H1 (cell line): ENCODE measurements at regions not wholly inside any gene's neighbourhood (a gene's known extent, or its start where the extent isn't known, plus 50 kb on each side); places are given as distances from the start of the nearest gene placed in this dataset.

Source experiments
- CTCF ChIA-PET: fragments of 300-600 bp; sonication (Branson Sonifier 250); formaldehyde crosslinking; loops from one replicate; lab custom pipeline; 2021; ENCODE audit not compliant: partially characterized antibody; lab: Charles Lee
- POLR2A ChIA-PET: fragments of 300-600 bp; sonication (Branson Sonifier 250); formaldehyde crosslinking; loops from one replicate; lab custom pipeline; 2021; ENCODE audit warnings: inconsistent platforms; ENCODE audit not compliant: partially characterized antibody; lab: Charles Lee
- DNase-seq, 2 experiments: peaks; one replicate each; pipeline versions ENCODE4 v3.0.0 to v3.0.0-alpha.2; 2010 to 2022; ENCODE audit warnings: low spot score in 2 of 2, low read depth in 1 of 2, mixed read lengths in 1 of 2
- FAIRE-seq: peaks from 2 replicates; lab custom pipeline; 2011; peaks lifted over from hg19 to GRCh38; lab: Jason Lieb, UNC
- H2AFZ ChIP-seq: 2 replicates; pipeline ENCODE4 v1.8.1; 2012; ENCODE audit warnings: low read length, inconsistent platforms
- H2AK5ac ChIP-seq: 2 replicates; pipeline ENCODE4 v1.6.1; 2013; ENCODE audit warnings: low read depth, low read length
- H2BK120ac ChIP-seq: replicated peaks from 2 replicates; pipeline ENCODE3; 2013; ENCODE audit warnings: low read depth, low read length, inconsistent platforms
- H2BK12ac ChIP-seq: 2 replicates; pipeline ENCODE4 v1.6.1; 2013; ENCODE audit warnings: low read depth, low read length
- H2BK15ac ChIP-seq: 2 replicates; pipeline ENCODE4 v1.6.1; 2013; ENCODE audit warnings: low read length
- H2BK20ac ChIP-seq: 2 replicates; pipeline ENCODE4 v1.6.1; 2013; ENCODE audit warnings: low read length
- H2BK5ac ChIP-seq: 2 replicates; pipeline ENCODE4 v1.6.1; 2013; ENCODE audit warnings: low read depth, low read length
- H3K14ac ChIP-seq: 2 replicates; pipeline ENCODE4 v1.6.1; 2013; ENCODE audit warnings: inconsistent platforms; ENCODE audit not compliant: insufficient read length
- H3K18ac ChIP-seq: 2 replicates; pipeline ENCODE4 v1.6.1; 2013; ENCODE audit warnings: low read length; ENCODE audit errors: extremely low read depth
- H3K23ac ChIP-seq: 2 replicates; pipeline ENCODE4 v1.6.1; 2013; ENCODE audit warnings: inconsistent platforms; ENCODE audit not compliant: insufficient read length
- H3K23me2 ChIP-seq: 2 replicates; pipeline ENCODE4 v1.6.1; 2013; ENCODE audit warnings: low read depth, low read length
- H3K27ac ChIP-seq: 2 replicates; pipeline ENCODE4 v1.6.1; 2011; ENCODE audit warnings: low read depth, low read length, inconsistent platforms
- H3K27me3 ChIP-seq, 4 experiments: replicated peaks in 1 of 4; 1 replicate in 1 of 4; 2 replicates in 3 of 4; pipeline versions ENCODE4 v1.6.1 to v1.8.1; 2011 to 2013; ENCODE audit warnings: low read length in 3 of 4, mild to moderate bottlenecking in 3 of 4, inconsistent platforms in 2 of 4, mixed read lengths in 2 of 4, moderate library complexity in 1 of 4; ENCODE audit not compliant: control insufficient read depth in 3 of 4, insufficient read depth in 3 of 4; ENCODE audit errors: extremely low read depth in 1 of 4
- H3K36me3 ChIP-seq, 4 experiments: 2 replicates each; pipeline versions ENCODE4 v1.6.1 to v1.8.1; 2011 to 2013; ENCODE audit warnings: mild to moderate bottlenecking in 4 of 4, low read length in 3 of 4, moderate library complexity in 2 of 4, control low read depth in 1 of 4, inconsistent platforms in 1 of 4; ENCODE audit not compliant: insufficient read depth in 4 of 4, control insufficient read depth in 2 of 4
- H3K4ac ChIP-seq: replicated peaks from 2 replicates; pipeline ENCODE3; 2013; ENCODE audit warnings: low read length, low read depth, mixed read lengths, inconsistent platforms; ENCODE audit not compliant: insufficient read length
- H3K4me1 ChIP-seq, 4 experiments: replicated peaks in 1 of 4; 1 replicate in 1 of 4; 2 replicates in 3 of 4; pipeline versions ENCODE4 v1.6.1 to v1.8.1; 2011 to 2013; ENCODE audit warnings: low read length in 3 of 4, inconsistent platforms in 2 of 4, mixed read lengths in 1 of 4; ENCODE audit not compliant: insufficient read depth in 4 of 4, control insufficient read depth in 3 of 4
- H3K4me2 ChIP-seq, 2 experiments: 2 replicates each; pipeline versions ENCODE4 v1.6.1 to v1.8.1; 2011 to 2013; ENCODE audit warnings: low read depth in 2 of 2, low read length in 2 of 2, control low read depth in 1 of 2, inconsistent platforms in 1 of 2, mild to moderate bottlenecking in 1 of 2; ENCODE audit not compliant: insufficient read depth in 1 of 2
- H3K4me3 ChIP-seq, 4 experiments: fragments of 200-600, 300-600 bp in 1 of 4; sonication (generic), shearing (Covaris generic), sonication (Bioruptor Twin) in 1 of 4; 2 replicates each; pipeline versions ENCODE4 v1.5.1 to v1.8.1; 2011 to 2016; ENCODE audit warnings: low read length in 4 of 4, low read depth in 3 of 4, control low read depth in 2 of 4, inconsistent platforms in 2 of 4, mild to moderate bottlenecking in 2 of 4, mixed read lengths in 1 of 4, moderate library complexity in 1 of 4; ENCODE audit not compliant: insufficient read depth in 2 of 4; ENCODE audit errors: extremely low read depth in 1 of 4
- H3K56ac ChIP-seq: replicated peaks from 2 replicates; pipeline ENCODE3; 2013; ENCODE audit warnings: low read depth, mild to moderate bottlenecking, mixed read lengths, low read length, inconsistent platforms; ENCODE audit not compliant: insufficient read length
- H3K79me1 ChIP-seq: 2 replicates; pipeline ENCODE4 v1.6.1; 2013; ENCODE audit warnings: low read depth, low read length, control low read depth
- H3K79me2 ChIP-seq, 2 experiments: 2 replicates each; pipeline versions ENCODE4 v1.6.1 to v1.8.1; 2012 to 2013; ENCODE audit warnings: low read length in 2 of 2, mild to moderate bottlenecking in 2 of 2, inconsistent platforms in 1 of 2; ENCODE audit not compliant: insufficient read depth in 2 of 2, control insufficient read depth in 1 of 2
- H3K9ac ChIP-seq, 4 experiments: replicated peaks in 1 of 4; 1 replicate in 1 of 4; 2 replicates in 3 of 4; pipeline versions ENCODE4 v1.6.1 to v1.8.1; 2011 to 2013; ENCODE audit warnings: low read depth in 3 of 4, low read length in 3 of 4, control low read depth in 2 of 4, mild to moderate bottlenecking in 2 of 4, moderate library complexity in 2 of 4, inconsistent platforms in 1 of 4; ENCODE audit errors: extremely low read depth in 1 of 4
- H3K9me3 ChIP-seq, 2 experiments: 2 replicates each; pipeline versions ENCODE4 v1.6.1 to v1.8.1; 2012 to 2013; ENCODE audit warnings: mild to moderate bottlenecking in 2 of 2, moderate library complexity in 2 of 2, control low read depth in 1 of 2, inconsistent platforms in 1 of 2, low read depth in 1 of 2, low read length in 1 of 2, mixed read lengths in 1 of 2; ENCODE audit not compliant: insufficient read depth in 2 of 2
- H4K20me1 ChIP-seq, 2 experiments: replicated peaks in 1 of 2; 2 replicates each; pipeline versions ENCODE3 to v1.8.1; 2011 to 2013; ENCODE audit warnings: inconsistent platforms in 2 of 2, low read length in 2 of 2, mild to moderate bottlenecking in 1 of 2; ENCODE audit not compliant: insufficient read depth in 2 of 2, control insufficient read depth in 1 of 2
- H4K5ac ChIP-seq: 2 replicates; pipeline ENCODE4 v1.6.1; 2013; ENCODE audit warnings: low read length, low read depth, mixed read lengths, inconsistent platforms; ENCODE audit not compliant: insufficient read length
- H4K8ac ChIP-seq: 2 replicates; pipeline ENCODE4 v1.8.0; 2013; ENCODE audit warnings: mild to moderate bottlenecking, moderate library complexity, low read length, inconsistent platforms; ENCODE audit not compliant: insufficient read depth; ENCODE audit errors: extremely low read depth
- H4K91ac ChIP-seq: replicated peaks from 2 replicates; pipeline ENCODE3; 2013; ENCODE audit warnings: low read length, mixed read lengths, inconsistent platforms; ENCODE audit not compliant: insufficient read length
- BRCA1 ChIP-seq: IDR thresholded peaks from 2 replicates; pipeline ENCODE4 v1.6.1; 2012; ENCODE audit warnings: low read depth, low read length, improper control_type of control experiment
- CBX5 ChIP-seq: fragments of 300-800, 300-1000 bp; sonication (generic); IDR thresholded peaks from 2 replicates; pipeline ENCODE4 v1.7.1; 2016; ENCODE audit warnings: antibody characterized with exemption, low read length, low read depth
- CEBPB ChIP-seq: IDR thresholded peaks from 2 replicates; pipeline ENCODE4 v1.6.1; 2012; ENCODE audit warnings: low read depth, low read length
- CTBP2 ChIP-seq: IDR thresholded peaks from 2 replicates; pipeline ENCODE4 v1.7.0; 2011; ENCODE audit warnings: borderline replicate concordance, mild to moderate bottlenecking, moderate library complexity, mixed read lengths, low read length; ENCODE audit not compliant: insufficient read depth, insufficient read length
- EGR1 ChIP-seq: IDR thresholded peaks from 2 replicates; pipeline ENCODE4 v1.6.1; 2011; ENCODE audit warnings: low read depth, low read length, borderline replicate concordance
- KDM4A ChIP-seq: IDR thresholded peaks from one replicate; pipeline ENCODE4 v1.7.1; 2012; ENCODE audit warnings: low read depth, mild to moderate bottlenecking, moderate library complexity, low read length, inconsistent platforms; ENCODE audit not compliant: severe bottlenecking
- MAFK ChIP-seq: IDR thresholded peaks from 2 replicates; pipeline ENCODE4 v1.6.1; 2012; ENCODE audit warnings: low read depth, mild to moderate bottlenecking, improper control_type of control experiment, low read length
- PHF8 ChIP-seq: fragments of 200-600 bp; sonication (generic); conservative IDR thresholded peaks from 2 replicates; pipeline ENCODE4 v1.7.1; 2012; ENCODE audit warnings: low read depth, mild to moderate bottlenecking, inconsistent platforms, low read length, moderate library complexity
- POLR2AphosphoS5 ChIP-seq: IDR thresholded peaks from 2 replicates; pipeline ENCODE4 v1.6.1; 2011; ENCODE audit warnings: low read depth, low read length
- POU5F1 ChIP-seq: IDR thresholded peaks from 2 replicates; pipeline ENCODE4 v1.6.1; 2011; ENCODE audit warnings: low read depth, mild to moderate bottlenecking, low read length, moderate library complexity
- SUZ12 ChIP-seq: fragments of 200-600 bp; sonication (generic); IDR thresholded peaks from 2 replicates; pipeline ENCODE4 v1.6.1; 2012; ENCODE audit warnings: mild to moderate bottlenecking, inconsistent platforms, low read length, moderate library complexity, mixed read lengths
- TAF7 ChIP-seq: optimal IDR thresholded peaks from 2 replicates; pipeline ENCODE3; 2011; ENCODE audit warnings: low read depth, mild to moderate bottlenecking, inconsistent platforms, low read length, moderate library complexity, borderline replicate concordance
- ZNF274 ChIP-seq: IDR thresholded peaks from 2 replicates; pipeline ENCODE4 v1.7.0; 2012; ENCODE audit warnings: low read length, borderline replicate concordance; ENCODE audit errors: extremely low read depth
- WGBS, 2 experiments: shearing (Covaris generic) in 1 of 2; methylation state at CpG; one replicate each; pipeline versions ENCODE4 v1.1.6 to v1.1.7; 2013 to 2015; ENCODE audit warnings: low lambda C conversion rate in 2 of 2, mixed read lengths in 2 of 2, inconsistent platforms in 1 of 2, low coverage in 1 of 2, missing lambda C conversion rate in 1 of 2; ENCODE audit not compliant: insufficient replicate concordance in 2 of 2, insufficient coverage in 1 of 2, insufficient read length in 1 of 2; ENCODE audit errors: extremely low coverage in 1 of 2, missing lambda C conversion rate in 1 of 2; 5-methylcytosine and 5-hydroxymethylcytosine counted together
- TF ChIP-seq, protein P1 (sequence below): IDR thresholded peaks from 2 replicates; pipeline ENCODE4 v1.6.1; 2012; ENCODE audit warnings: low read length, inconsistent platforms

DNA sequence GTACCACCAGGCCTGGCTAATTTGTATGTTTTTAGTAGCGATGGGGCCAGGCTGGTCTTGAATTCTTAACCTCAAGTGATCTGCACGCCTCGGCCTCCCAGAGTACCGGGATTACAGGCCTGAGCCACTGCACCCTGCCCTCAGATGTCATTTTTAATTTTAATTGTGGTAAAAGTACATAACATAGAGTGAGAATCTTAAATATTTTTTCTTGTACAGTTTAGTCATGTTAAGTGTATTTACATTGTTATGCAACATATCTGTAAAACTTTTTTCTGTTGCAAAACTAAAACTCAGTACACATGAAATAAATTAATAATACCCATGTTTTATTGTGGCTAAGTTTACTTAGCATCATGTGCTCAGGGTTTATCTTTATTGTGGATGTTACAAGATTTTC is 231.4 kb downstream of the ALG10 start:
- ChIA-PET POLR2A (no interaction called here), CTCF (no interaction called here)
- no peak overlapping the region for H2BK5ac ChIP-seq
- no peak overlapping the region for H2BK120ac ChIP-seq
- no peaks in the 10 kb centered on the region for H3K79me2 ChIP-seq
- H2BK12ac ChIP-seq, result no peak overlapping the region
- no peaks in the 10 kb centered on the region for H3K36me3 ChIP-seq
- H3K14ac ChIP-seq, result no peak overlapping the region
- no peaks in the 10 kb centered on the region for H3K4me1 ChIP-seq
- no peak overlapping the region for H3K4me2 ChIP-seq
- no peak overlapping the region for H3K56ac ChIP-seq
- H2AFZ ChIP-seq, result no peak overlapping the region
- H3K27me3 ChIP-seq, result no peaks in the 10 kb centered on the region
- peaks cover 20 to 46% of the 10 kb centered on the region in 2 experiments; a peak in 3 of 4 replicates for H3K9me3 ChIP-seq
- H2BK20ac ChIP-seq, result no peak overlapping the region
- no peak overlapping the region for H3K4ac ChIP-seq
- H4K20me1 ChIP-seq, result no peaks in the 10 kb centered on the region
- no peak overlapping the region for H3K23ac ChIP-seq
- H2AK5ac ChIP-seq, result no peak overlapping the region
- no peaks in the 10 kb centered on the region for H3K23me2 ChIP-seq
- no peak overlapping the region for H4K91ac ChIP-seq
- H3K27ac ChIP-seq, result no peak overlapping the region
- H4K5ac ChIP-seq, result no peak overlapping the region
- WGBS, 2 experiments, result 81% methylated on average over 4 of the region's 4 CpGs; no CpG with 5 or more reads in 1 of the 2 experiments
- no peak overlapping the region for H4K8ac ChIP-seq
- H3K4me3 ChIP-seq, result no peak overlapping the region
- no peak overlapping the region for H3K9ac ChIP-seq
- FAIRE-seq (no peak), DNase-seq (no peak)
- H3K18ac ChIP-seq, result no peak overlapping the region
- H3K79me1 ChIP-seq, result no peaks in the 10 kb centered on the region
- H2BK15ac ChIP-seq, result no peak overlapping the region
- TF ChIP-seq CTBP2 (no peak), KDM4A (no peak), POU5F1 (no peak), EGR1 (no peak), CBX5 (no peak), BRCA1 (no peak), MAFK (no peak), TAF7 (no peak), PHF8 (no peak), CEBPB (no peak), POLR2AphosphoS5 (no peak), SUZ12 (no peak), ZNF274 (no peak)
- TF ChIP-seq, protein P1, sequence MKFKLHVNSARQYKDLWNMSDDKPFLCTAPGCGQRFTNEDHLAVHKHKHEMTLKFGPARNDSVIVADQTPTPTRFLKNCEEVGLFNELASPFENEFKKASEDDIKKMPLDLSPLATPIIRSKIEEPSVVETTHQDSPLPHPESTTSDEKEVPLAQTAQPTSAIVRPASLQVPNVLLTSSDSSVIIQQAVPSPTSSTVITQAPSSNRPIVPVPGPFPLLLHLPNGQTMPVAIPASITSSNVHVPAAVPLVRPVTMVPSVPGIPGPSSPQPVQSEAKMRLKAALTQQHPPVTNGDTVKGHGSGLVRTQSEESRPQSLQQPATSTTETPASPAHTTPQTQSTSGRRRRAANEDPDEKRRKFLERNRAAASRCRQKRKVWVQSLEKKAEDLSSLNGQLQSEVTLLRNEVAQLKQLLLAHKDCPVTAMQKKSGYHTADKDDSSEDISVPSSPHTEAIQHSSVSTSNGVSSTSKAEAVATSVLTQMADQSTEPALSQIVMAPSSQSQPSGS, result no peak
